ENCODE measurements at regions not wholly inside any gene's neighbourhood (a gene's known extent, or its start where the extent isn't known, plus 50 kb on each side); places are given as distances from the start of the nearest gene placed in this dataset.
A peak's percentile ranks its signal among the peaks of the same experiment; 100 is the strongest.

DNA sequence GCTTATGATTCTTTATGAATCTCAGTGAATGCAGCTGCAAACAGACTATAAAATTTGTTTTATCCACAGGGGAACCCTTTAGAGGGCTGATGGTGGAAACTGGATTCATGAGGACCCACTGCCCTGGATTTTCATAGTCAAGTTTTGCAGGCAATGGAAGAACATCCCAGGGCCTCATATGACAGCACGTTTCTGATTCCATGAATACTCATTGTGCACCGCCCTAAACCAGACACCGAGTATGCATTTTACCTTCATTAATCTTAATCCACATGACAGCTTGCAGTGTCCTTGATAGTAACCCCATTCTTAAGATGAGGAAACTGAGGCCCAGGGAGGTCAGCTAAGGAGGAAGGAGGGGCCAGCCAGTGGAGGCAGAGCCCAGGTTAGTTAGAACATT lies 270.4 kb downstream of the PREX1 start:
- Histone ChIP-seq H2BK120ac (ENCODE audit: insufficient read depth, low read length, poor library complexity) (no peak overlapping the region), H3K14ac (ENCODE audit: low read length) (no peak overlapping the region), H3K9ac (ENCODE audit: low read length) (no peak overlapping the region), H3K36me3 (ENCODE audit: control insufficient read depth in 1 of 2, insufficient read depth in 2 of 2, low read length in 2 of 2) (no peaks in the 10 kb centered on the region), H4K12ac (ENCODE audit: low read depth, low read length) (no peak overlapping the region), H4K91ac (ENCODE audit: low read depth, low read length) (no peak overlapping the region), H3K27me3 (ENCODE audit: insufficient read depth, low read length) (no peaks in the 10 kb centered on the region), H3K79me1 (ENCODE audit: low read length) (no peaks in the 10 kb centered on the region), H2BK12ac (ENCODE audit: low read length) (no peak overlapping the region), H3K4me2 (ENCODE audit: low read length) (no peak overlapping the region), H3K4ac (ENCODE audit: low read depth, low read length) (no peak overlapping the region), H3K27ac (ENCODE audit: low read depth, low read length) (no peak overlapping the region), H3K4me1 (ENCODE audit: control insufficient read depth in 1 of 2, insufficient read depth in 2 of 2, low read length in 2 of 2) (peaks cover 0 to 1% of the 10 kb centered on the region in 2 experiments), H3K18ac (ENCODE audit: low read length) (no peak overlapping the region), H4K8ac (ENCODE audit: low read depth, low read length) (no peak overlapping the region), H3K9me3 (ENCODE audit: insufficient read depth, low read depth, low read length) (no peaks in the 10 kb centered on the region), H2AFZ (ENCODE audit: insufficient read depth, low read length, poor library complexity) (no peak overlapping the region), H3K4me3 (ENCODE audit: low read depth, low read length) (no peak overlapping the region), H3K23ac (ENCODE audit: low read length) (no peak overlapping the region), H2BK5ac (ENCODE audit: low read depth, low read length, poor library complexity) (no peak overlapping the region), H2AK5ac (ENCODE audit: low read length) (no peak overlapping the region), H3K79me2 (ENCODE audit: control insufficient read depth, insufficient read depth, low read length, poor library complexity) (no peaks in the 10 kb centered on the region)
- no peak for DNase-seq
- no CpG with 5 or more reads among the region's 3 CpGs for WGBS (ENCODE audit: extremely low coverage, insufficient coverage, insufficient read length)

- H3K36me3 ChIP-seq (ENCODE audit: control insufficient read depth in 1 of 2, insufficient read depth in 2 of 2, low read length in 2 of 2) = no peaks in the 10 kb centered on the region
- H3K4ac ChIP-seq (ENCODE audit: low read depth, low read length) = no peak overlapping the region
- H4K12ac ChIP-seq (ENCODE audit: low read depth, low read length) = no peak overlapping the region
- H3K18ac ChIP-seq (ENCODE audit: low read length) = no peak overlapping the region
- no peak overlapping the region for H3K14ac ChIP-seq (ENCODE audit: low read length)
- H3K4me2 ChIP-seq (ENCODE audit: low read length) = no peak overlapping the region
- H3K23ac ChIP-seq (ENCODE audit: low read length) = no peak overlapping the region
- H3K9ac ChIP-seq (ENCODE audit: low read length) = no peak overlapping the region
- H2AFZ ChIP-seq (ENCODE audit: insufficient read depth, low read length, poor library complexity) = no peak overlapping the region
- no peak overlapping the region for H2AK5ac ChIP-seq (ENCODE audit: low read length)
- WGBS (ENCODE audit: extremely low coverage, insufficient coverage, insufficient read length) = no CpG with 5 or more reads among the region's 6 CpGs
- peaks cover 0 to 1% of the 10 kb centered on the region in 2 experiments for H3K4me1 ChIP-seq (ENCODE audit: control insufficient read depth in 1 of 2, insufficient read depth in 2 of 2, low read length in 2 of 2)
- no peaks in the 10 kb centered on the region for H3K27me3 ChIP-seq (ENCODE audit: insufficient read depth, low read length)
- no peak overlapping the region for H2BK5ac ChIP-seq (ENCODE audit: low read depth, low read length, poor library complexity)
- no peak overlapping the region for H2BK12ac ChIP-seq (ENCODE audit: low read length)
- no peak overlapping the region for H3K27ac ChIP-seq (ENCODE audit: low read depth, low read length)
- H3K79me1 ChIP-seq (ENCODE audit: low read length) = no peaks in the 10 kb centered on the region
- no peak overlapping the region for H3K4me3 ChIP-seq (ENCODE audit: low read depth, low read length)
- no peaks in the 10 kb centered on the region for H3K9me3 ChIP-seq (ENCODE audit: insufficient read depth, low read depth, low read length)
- H4K8ac ChIP-seq (ENCODE audit: low read depth, low read length) = no peak overlapping the region
- DNase-seq = no peak
- H2BK120ac ChIP-seq (ENCODE audit: insufficient read depth, low read length, poor library complexity) = no peak overlapping the region
- H3K79me2 ChIP-seq (ENCODE audit: control insufficient read depth, insufficient read depth, low read length, poor library complexity) = no peaks in the 10 kb centered on the region
- no peak overlapping the region for H4K91ac ChIP-seq (ENCODE audit: low read depth, low read length)
Measured at GRCh38 chr20:48556956-48557355, 270.8 kb downstream of the PREX1 start.

DNA sequence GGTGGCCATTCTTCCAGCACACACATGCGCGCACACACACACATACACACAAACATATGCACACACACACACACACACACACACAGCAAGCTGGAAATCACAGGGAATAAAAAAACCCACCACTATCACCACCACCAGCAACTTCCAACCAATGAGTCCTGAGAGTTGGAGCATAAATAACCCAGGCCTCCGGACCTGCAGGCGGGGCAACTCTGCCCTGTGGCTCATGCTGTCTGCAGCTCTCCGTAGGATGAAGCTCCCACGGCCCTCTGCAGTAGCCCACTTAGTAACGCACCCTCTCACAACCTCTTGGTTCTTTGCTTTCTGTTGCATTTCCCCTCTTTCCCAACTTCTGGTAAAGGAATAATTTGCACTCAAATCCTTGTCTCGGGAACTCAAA lies 275.2 kb downstream of the PREX1 start:
- Histone ChIP-seq H3K18ac (ENCODE audit: low read length) (no peak overlapping the region), H3K23ac (ENCODE audit: low read length) (no peak overlapping the region), H3K36me3 (ENCODE audit: control insufficient read depth in 1 of 2, insufficient read depth in 2 of 2, low read length in 2 of 2) (no peaks in the 10 kb centered on the region), H3K27me3 (ENCODE audit: insufficient read depth, low read length) (no peaks in the 10 kb centered on the region), H2AFZ (ENCODE audit: insufficient read depth, low read length, poor library complexity) (no peak overlapping the region), H3K79me2 (ENCODE audit: control insufficient read depth, insufficient read depth, low read length, poor library complexity) (no peaks in the 10 kb centered on the region), H2BK120ac (ENCODE audit: insufficient read depth, low read length, poor library complexity) (no peak overlapping the region), H2BK5ac (ENCODE audit: low read depth, low read length, poor library complexity) (no peak overlapping the region), H3K14ac (ENCODE audit: low read length) (no peak overlapping the region), H3K4me2 (ENCODE audit: low read length) (no peak overlapping the region), H4K8ac (ENCODE audit: low read depth, low read length) (no peak overlapping the region), H3K4me3 (ENCODE audit: low read depth, low read length) (no peak overlapping the region), H4K12ac (ENCODE audit: low read depth, low read length) (no peak overlapping the region), H3K79me1 (ENCODE audit: low read length) (no peaks in the 10 kb centered on the region), H4K91ac (ENCODE audit: low read depth, low read length) (no peak overlapping the region), H2AK5ac (ENCODE audit: low read length) (no peak overlapping the region), H2BK12ac (ENCODE audit: low read length) (no peak overlapping the region), H3K9me3 (ENCODE audit: insufficient read depth, low read depth, low read length) (no peaks in the 10 kb centered on the region), H3K4ac (ENCODE audit: low read depth, low read length) (no peak overlapping the region), H3K9ac (ENCODE audit: low read length) (no peak overlapping the region), H3K27ac (ENCODE audit: low read depth, low read length) (no peak overlapping the region), H3K4me1 (ENCODE audit: control insufficient read depth in 1 of 2, insufficient read depth in 2 of 2, low read length in 2 of 2) (peaks cover 4 to 5% of the 10 kb centered on the region in 2 experiments)
- DNase-seq = no peak
- no CpG with 5 or more reads among the region's 8 CpGs for WGBS (ENCODE audit: extremely low coverage, insufficient coverage, insufficient read length)

GRCh38 chr20:48550814-48551213 lies 277.0 kb downstream of the PREX1 start:
- Histone ChIP-seq H3K9me3 (ENCODE audit: insufficient read depth, low read depth, low read length) (peaks cover 2% of the 10 kb centered on the region), H4K12ac (ENCODE audit: low read depth, low read length) (no peak overlapping the region), H3K79me2 (ENCODE audit: control insufficient read depth, insufficient read depth, low read length, poor library complexity) (no peaks in the 10 kb centered on the region), H3K4me3 (ENCODE audit: low read depth, low read length) (no peak overlapping the region), H3K27me3 (ENCODE audit: insufficient read depth, low read length) (no peaks in the 10 kb centered on the region), H3K27ac (ENCODE audit: low read depth, low read length) (no peak overlapping the region), H3K23ac (ENCODE audit: low read length) (no peak overlapping the region), H2AFZ (ENCODE audit: insufficient read depth, low read length, poor library complexity) (no peak overlapping the region), H3K18ac (ENCODE audit: low read length) (no peak overlapping the region), H3K14ac (ENCODE audit: low read length) (no peak overlapping the region), H3K36me3 (ENCODE audit: control insufficient read depth in 1 of 2, insufficient read depth in 2 of 2, low read length in 2 of 2) (no peaks in the 10 kb centered on the region), H2BK120ac (ENCODE audit: insufficient read depth, low read length, poor library complexity) (no peak overlapping the region), H2BK5ac (ENCODE audit: low read depth, low read length, poor library complexity) (no peak overlapping the region), H3K4ac (ENCODE audit: low read depth, low read length) (no peak overlapping the region), H4K8ac (ENCODE audit: low read depth, low read length) (no peak overlapping the region), H4K91ac (ENCODE audit: low read depth, low read length) (no peak overlapping the region), H2BK12ac (ENCODE audit: low read length) (peak overlapping the region; percentile 1), H2AK5ac (ENCODE audit: low read length) (no peak overlapping the region), H3K79me1 (ENCODE audit: low read length) (no peaks in the 10 kb centered on the region), H3K9ac (ENCODE audit: low read length) (no peak overlapping the region), H3K4me1 (ENCODE audit: control insufficient read depth in 1 of 2, insufficient read depth in 2 of 2, low read length in 2 of 2) (peaks cover 4 to 5% of the 10 kb centered on the region in 2 experiments), H3K4me2 (ENCODE audit: low read length) (no peak overlapping the region)
- WGBS (ENCODE audit: extremely low coverage, insufficient coverage, insufficient read length) = no CpG with 5 or more reads among the region's 7 CpGs
- DNase-seq = no peak
